ENCODE measurements at regions not wholly inside any gene's neighbourhood (a gene's known extent, or its start where the extent isn't known, plus 50 kb on each side); places are given as distances from the start of the nearest gene placed in this dataset.

DNA sequence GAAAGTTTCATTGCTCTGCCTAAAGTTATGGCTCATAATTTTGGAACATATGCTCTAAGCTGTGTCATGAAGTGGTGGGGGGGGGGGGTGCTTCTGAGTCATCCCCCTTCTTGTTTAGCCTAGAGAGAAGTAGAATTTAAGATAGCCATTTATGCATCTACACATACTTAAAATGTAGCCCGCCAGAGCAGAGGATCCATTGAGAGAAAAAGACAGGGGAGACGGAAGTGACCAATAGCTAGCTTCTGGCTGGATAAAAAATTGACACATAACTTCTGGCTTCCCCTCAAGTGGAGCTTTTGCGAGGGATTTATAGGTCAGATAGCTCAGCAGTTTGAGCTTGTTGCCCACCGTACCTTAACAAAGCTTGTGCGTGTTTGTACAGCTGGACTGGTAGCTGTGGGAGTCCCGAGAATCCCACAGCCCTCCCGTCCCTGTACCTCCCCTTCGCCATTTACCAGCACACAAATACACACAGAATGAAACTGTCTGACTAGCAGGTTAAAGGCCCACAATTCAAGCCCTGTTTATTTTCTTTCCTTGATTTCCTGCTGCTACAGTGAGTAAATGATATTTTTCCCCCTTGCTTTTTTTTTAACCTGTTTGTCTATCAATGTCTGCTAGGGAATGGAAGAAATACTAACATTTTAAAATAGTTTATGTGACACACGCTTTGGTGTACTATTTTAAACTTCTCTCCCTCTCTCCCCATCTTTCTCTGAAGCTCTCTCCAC lies 232.6 kb upstream of the FERD3L start:
- TF ChIP-seq EZH2 (IDR thresholded peaks at IDR 0.05; ENCODE audit: borderline replicate concordance, insufficient read depth, low read depth, low read length, poor library complexity, severe bottlenecking) = no peak
- TF ChIP-seq, protein P1, sequence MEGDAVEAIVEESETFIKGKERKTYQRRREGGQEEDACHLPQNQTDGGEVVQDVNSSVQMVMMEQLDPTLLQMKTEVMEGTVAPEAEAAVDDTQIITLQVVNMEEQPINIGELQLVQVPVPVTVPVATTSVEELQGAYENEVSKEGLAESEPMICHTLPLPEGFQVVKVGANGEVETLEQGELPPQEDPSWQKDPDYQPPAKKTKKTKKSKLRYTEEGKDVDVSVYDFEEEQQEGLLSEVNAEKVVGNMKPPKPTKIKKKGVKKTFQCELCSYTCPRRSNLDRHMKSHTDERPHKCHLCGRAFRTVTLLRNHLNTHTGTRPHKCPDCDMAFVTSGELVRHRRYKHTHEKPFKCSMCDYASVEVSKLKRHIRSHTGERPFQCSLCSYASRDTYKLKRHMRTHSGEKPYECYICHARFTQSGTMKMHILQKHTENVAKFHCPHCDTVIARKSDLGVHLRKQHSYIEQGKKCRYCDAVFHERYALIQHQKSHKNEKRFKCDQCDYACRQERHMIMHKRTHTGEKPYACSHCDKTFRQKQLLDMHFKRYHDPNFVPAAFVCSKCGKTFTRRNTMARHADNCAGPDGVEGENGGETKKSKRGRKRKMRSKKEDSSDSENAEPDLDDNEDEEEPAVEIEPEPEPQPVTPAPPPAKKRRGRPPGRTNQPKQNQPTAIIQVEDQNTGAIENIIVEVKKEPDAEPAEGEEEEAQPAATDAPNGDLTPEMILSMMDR (IDR thresholded peaks at IDR 0.05) = no peak
- intact Hi-C loops (cut with micrococcal nuclease) = no loop called here
- Histone ChIP-seq H3K4me3 (ENCODE audit: control extremely low read depth in 1 of 5, extremely low read depth in 1 of 5, insufficient read depth in 1 of 5, low read depth in 2 of 5, low read length in 4 of 5) (no peak overlapping the region), H3K79me2 (ENCODE audit: control insufficient read depth, insufficient read depth, low read length) (no peaks in the 10 kb centered on the region), H4K20me1 (ENCODE audit: control insufficient read depth, insufficient read depth, low read length, poor library complexity, severe bottlenecking) (no peaks in the 10 kb centered on the region), H3K27ac (ENCODE audit: low read length in 2 of 2) (no peak overlapping the region), H2AFZ (ENCODE audit: insufficient read depth, low read depth, low read length, poor library complexity, severe bottlenecking) (no peak overlapping the region), H3K4me2 (replicated peaks; ENCODE audit: low read depth, low read length, poor library complexity, severe bottlenecking) (no peak overlapping the region), H3K9ac (ENCODE audit: low read length) (no peak overlapping the region), H3K9me3 (ENCODE audit: control extremely low read depth in 1 of 3, control insufficient read depth in 2 of 3, insufficient read depth in 1 of 3, low read length in 2 of 3) (no peaks in the 10 kb centered on the region), H3K27me3 (replicated peaks in 1 of 4; ENCODE audit: control extremely low read depth in 1 of 4, control insufficient read depth in 3 of 4, insufficient read depth in 4 of 4, low read length in 3 of 4) (no peaks in the 10 kb centered on the region), H3K36me3 (replicated peaks in 1 of 2; ENCODE audit: control extremely low read depth in 1 of 2, control insufficient read depth in 1 of 2, extremely low read depth in 1 of 2, insufficient read depth in 2 of 2, low read length in 1 of 2) (no peaks in the 10 kb centered on the region), H3K4me1 (ENCODE audit: control insufficient read depth in 2 of 2, insufficient read depth in 2 of 2, low read length in 2 of 2) (no peaks in the 10 kb centered on the region)
- Mint-ChIP-seq H3K27ac (no peak overlapping the region), H3K9me3 (ENCODE audit: insufficient read depth) (no peaks in the 10 kb centered on the region), H3K4me1 (no peaks in the 10 kb centered on the region), H3K27me3 (no peaks in the 10 kb centered on the region), H3K4me3 (no peak overlapping the region)
- DNase-seq (no peak), ATAC-seq (ENCODE audit: low read depth) (no peak)
- POLR2A ChIA-PET = no interaction called here
- WGBS (ENCODE audit: insufficient coverage) = 94% methylated on average over 8 of the region's 9 CpGs
- CTCF ChIA-PET = no interaction called here

DNA sequence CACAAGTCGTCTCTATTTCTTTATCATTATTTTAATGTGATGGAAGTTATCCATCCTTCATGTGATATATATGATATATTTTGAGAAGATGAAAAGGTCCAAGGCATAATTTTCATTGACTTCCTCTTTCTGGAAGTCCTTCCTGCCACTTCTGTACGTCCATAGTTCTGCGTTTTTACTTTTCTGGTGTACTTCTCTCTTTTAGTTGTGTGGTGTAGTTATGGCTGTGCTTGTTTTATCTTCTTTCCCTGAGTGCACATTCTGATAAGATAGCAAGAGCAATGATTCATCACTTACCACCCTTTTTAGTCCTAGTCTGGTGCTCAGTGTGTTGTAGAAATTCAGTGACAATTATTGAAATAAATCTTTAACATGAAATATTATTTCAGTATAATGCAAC lies 231.3 kb upstream of the FERD3L start:
- CTCF ChIA-PET = interaction anchor here (0.6 kb wide), 1 partner anchor 1930 kb away, joined by 3 read pairs; no protein-coding TSS in a partner anchor

More for the DNA sequence above, 231.3 kb upstream of the FERD3L start:
- Histone ChIP-seq H4K20me1 (ENCODE audit: control insufficient read depth, insufficient read depth, low read length, poor library complexity, severe bottlenecking) (no peaks in the 10 kb centered on the region), H3K4me3 (ENCODE audit: control extremely low read depth in 1 of 5, extremely low read depth in 1 of 5, insufficient read depth in 1 of 5, low read depth in 2 of 5, low read length in 4 of 5) (no peak overlapping the region), H3K9ac (ENCODE audit: low read length) (no peak overlapping the region), H3K27me3 (replicated peaks in 1 of 4; ENCODE audit: control extremely low read depth in 1 of 4, control insufficient read depth in 3 of 4, insufficient read depth in 4 of 4, low read length in 3 of 4) (no peaks in the 10 kb centered on the region), H3K9me3 (ENCODE audit: control extremely low read depth in 1 of 3, control insufficient read depth in 2 of 3, insufficient read depth in 1 of 3, low read length in 2 of 3) (no peaks in the 10 kb centered on the region), H3K4me1 (ENCODE audit: control insufficient read depth in 2 of 2, insufficient read depth in 2 of 2, low read length in 2 of 2) (no peaks in the 10 kb centered on the region), H3K36me3 (replicated peaks in 1 of 2; ENCODE audit: control extremely low read depth in 1 of 2, control insufficient read depth in 1 of 2, extremely low read depth in 1 of 2, insufficient read depth in 2 of 2, low read length in 1 of 2) (no peaks in the 10 kb centered on the region), H3K4me2 (replicated peaks; ENCODE audit: low read depth, low read length, poor library complexity, severe bottlenecking) (no peak overlapping the region), H3K79me2 (ENCODE audit: control insufficient read depth, insufficient read depth, low read length) (no peaks in the 10 kb centered on the region), H3K27ac (ENCODE audit: low read length in 2 of 2) (no peak overlapping the region), H2AFZ (ENCODE audit: insufficient read depth, low read depth, low read length, poor library complexity, severe bottlenecking) (no peak overlapping the region)
- Mint-ChIP-seq H3K27me3 (no peaks in the 10 kb centered on the region), H3K9me3 (ENCODE audit: insufficient read depth) (no peaks in the 10 kb centered on the region), H3K4me3 (no peak overlapping the region), H3K4me1 (no peaks in the 10 kb centered on the region), H3K27ac (no peak overlapping the region)
- DNase-seq = no peak
- TF ChIP-seq, protein P1 (IDR thresholded peaks at IDR 0.05) = no peak
- TF ChIP-seq EZH2 (IDR thresholded peaks at IDR 0.05; ENCODE audit: borderline replicate concordance, insufficient read depth, low read depth, low read length, poor library complexity, severe bottlenecking) = no peak
- intact Hi-C loops (cut with micrococcal nuclease) = no loop called here
- POLR2A ChIA-PET = no interaction called here
- ATAC-seq (ENCODE audit: low read depth) = no peak
- no CpG with 5 or more reads among the region's 3 CpGs for WGBS (ENCODE audit: insufficient coverage)

Measured in B cell (primary cell).